K562 (cell line): ENCODE measurements at regions not wholly inside any gene's neighbourhood (a gene's known extent, or its start where the extent isn't known, plus 50 kb on each side); places are given as distances from the start of the nearest gene placed in this dataset.

Source experiments
- ATAC-seq: fragments of 200-7000 bp; cut with Tn5 transposase; 3 replicates; pipeline ENCODE4 v1.9.1; 2020; ENCODE audit warnings: moderate library complexity
- BruUV-seq: library from RNA; stranded (reverse); fragments of 400-500 nt; replicated peaks from 2 replicates; lab custom pipeline; 2021; lab: Mats Ljungman, UMichigan
- CTCF ChIA-PET: fragments of 300-600 bp; formaldehyde crosslinking; extraction: SDS; loops from one replicate; lab custom pipeline; 2021; ENCODE audit warnings: low intra/inter-chr PET ratio; lab: Yijun Ruan, JAX
- POLR2A ChIA-PET: fragments of 300-600, 350-650 bp; sonication (Branson Sonifier 250); formaldehyde crosslinking; extraction: SDS; loops from one replicate; lab custom pipeline; 2021; ENCODE audit warnings: antibody characterized with exemption, inconsistent platforms; lab: Yijun Ruan, JAX
- DNase-seq, 4 experiments: peaks; one replicate each; pipeline versions ENCODE4 v3.0.0 to v3.0.0-alpha.2; 2011 to 2018; ENCODE audit warnings: low spot score in 3 of 4, mixed read lengths in 3 of 4; ENCODE audit errors: extremely low read depth in 1 of 4
- FAIRE-seq: peaks from 2 replicates; lab custom pipeline; 2011; peaks lifted over from hg19 to GRCh38; lab: Jason Lieb, UNC
- H2AFZ ChIP-seq: 2 replicates; pipeline ENCODE4 v1.6.0; 2011; ENCODE audit warnings: low read depth, low read length, control low read depth, inconsistent platforms
- H3K27ac ChIP-seq: fragments of 200-600 bp; 3 replicates; pipeline ENCODE4 v1.8.0; 2011; ENCODE audit warnings: low read depth, mild to moderate bottlenecking, control low read depth, inconsistent platforms, low read length, moderate library complexity, mixed read lengths; ENCODE audit errors: extremely low read depth
- H3K27me3 ChIP-seq, 2 experiments: fragments of 300-600 bp in 1 of 2; 2 replicates in 1 of 2; 3 replicates in 1 of 2; pipeline versions ENCODE4 v1.6.0 to v1.8.0; 2011; ENCODE audit warnings: inconsistent platforms in 2 of 2, low read length in 2 of 2, mild to moderate bottlenecking in 1 of 2, mixed read lengths in 1 of 2, moderate library complexity in 1 of 2; ENCODE audit not compliant: control insufficient read depth in 2 of 2, insufficient read depth in 2 of 2
- H3K36me3 ChIP-seq: fragments of 300-600 bp; 3 replicates; pipeline ENCODE4 v1.8.0; 2011; ENCODE audit warnings: mild to moderate bottlenecking, low read length, inconsistent platforms; ENCODE audit not compliant: control insufficient read depth, insufficient read depth
- H3K4me1 ChIP-seq, 2 experiments: fragments of 200-600 bp in 1 of 2; replicated peaks in 1 of 2; 2 replicates in 1 of 2; 3 replicates in 1 of 2; pipeline versions ENCODE4 v1.5.1 to v1.8.0; 2011; ENCODE audit warnings: inconsistent platforms in 2 of 2, low read length in 2 of 2, mild to moderate bottlenecking in 1 of 2, mixed read lengths in 1 of 2, moderate library complexity in 1 of 2; ENCODE audit not compliant: control insufficient read depth in 2 of 2, insufficient read depth in 2 of 2
- H3K4me2 ChIP-seq: 2 replicates; pipeline ENCODE4 v1.6.1; 2011; ENCODE audit warnings: low read length, control low read depth, inconsistent platforms, mixed read lengths; ENCODE audit not compliant: insufficient read depth
- H3K4me3 ChIP-seq: fragments of 200-600 bp; sonication (generic), shearing (Covaris generic); 2 replicates; pipeline ENCODE4 v1.5.1; 2016; ENCODE audit warnings: control low read depth, inconsistent platforms
- H3K79me2 ChIP-seq: fragments of 200-600 bp; 3 replicates; pipeline ENCODE4 v1.8.0; 2011; ENCODE audit warnings: low read length, inconsistent platforms; ENCODE audit not compliant: control insufficient read depth, insufficient read depth
- H3K9ac ChIP-seq, 2 experiments: 2 replicates each; pipeline versions ENCODE4 v1.6.0 to v1.6.1; 2011; ENCODE audit warnings: low read depth in 2 of 2, low read length in 2 of 2, control low read depth in 1 of 2, inconsistent platforms in 1 of 2, mild to moderate bottlenecking in 1 of 2, mixed read lengths in 1 of 2; ENCODE audit not compliant: insufficient read depth in 1 of 2
- H3K9me1 ChIP-seq: one replicate; pipeline ENCODE4 v1.6.0; 2011; ENCODE audit warnings: inconsistent platforms, mild to moderate bottlenecking, low read length, moderate library complexity; ENCODE audit not compliant: control insufficient read depth, insufficient read depth
- H3K9me3 ChIP-seq: replicated peaks from 2 replicates; pipeline ENCODE4 v1.5.1; 2011; ENCODE audit warnings: low read depth, low read length, inconsistent platforms; ENCODE audit not compliant: control insufficient read depth, insufficient read depth
- H4K20me1 ChIP-seq: replicated peaks from 2 replicates; pipeline ENCODE4 v1.6.1; 2011; ENCODE audit warnings: low read length, inconsistent platforms, mixed read lengths; ENCODE audit not compliant: control insufficient read depth, insufficient read depth
- CBFB ChIP-seq: sonication (generic); formaldehyde crosslinking; IDR thresholded peaks from 2 replicates; pipeline ENCODE4 v1.4.0; 2020; ENCODE audit warnings: mild to moderate bottlenecking, missing genetic modification reagents
- GABPB2 ChIP-seq: fragments of 250-450 bp; sonication (Bioruptor Pico); conservative IDR thresholded peaks from 2 replicates; pipeline ENCODE4 v1.5.1; 2021; ENCODE audit warnings: mild to moderate bottlenecking
- GTF2A2 ChIP-seq: IDR thresholded peaks from 2 replicates; pipeline ENCODE4 v1.6.1; 2016; ENCODE audit warnings: mild to moderate bottlenecking, missing genetic modification characterization, missing compliant biosample characterization
- HDAC2 ChIP-seq: fragments of 450-650 bp; IDR thresholded peaks from 2 replicates; pipeline ENCODE4 v1.6.1; 2016; ENCODE audit warnings: mild to moderate bottlenecking
- POLR2H ChIP-seq: IDR thresholded peaks from 2 replicates; pipeline ENCODE4 v1.6.1; 2016; ENCODE audit warnings: missing genetic modification characterization, low read depth, mild to moderate bottlenecking, control low read depth, missing compliant biosample characterization, moderate library complexity
- RBFOX2 ChIP-seq: fragments of 200-400 bp; formaldehyde crosslinking; IDR thresholded peaks from 2 replicates; pipeline ENCODE4 v1.6.1; 2017; ENCODE audit warnings: low read depth, mild to moderate bottlenecking, low read length, moderate library complexity
- TAL1 ChIP-seq: fragments of 450-650 bp; IDR thresholded peaks from 2 replicates; pipeline ENCODE4 v1.6.1; 2016; ENCODE audit warnings: mild to moderate bottlenecking
- ZNF445 ChIP-seq: fragments of 250-450 bp; sonication (Bioruptor Pico); IDR thresholded peaks from 2 replicates; pipeline ENCODE4 v1.4.0; 2020; ENCODE audit warnings: low read depth, mild to moderate bottlenecking, moderate library complexity
- WGBS: fragments of 100-300 bp; shearing (Covaris generic); methylation state at CpG from one replicate; pipeline ENCODE4 v1.1.6; 2016; ENCODE audit warnings: low coverage, mixed read lengths; ENCODE audit not compliant: insufficient coverage; ENCODE audit errors: missing lambda C conversion rate; 5-methylcytosine and 5-hydroxymethylcytosine counted together
- in situ Hi-C: fragments of 300-500 bp; cut with MboI; formaldehyde crosslinking; loops from 4 replicates; pipeline ENCODE4 v1.15.0; 2018; ENCODE audit warnings: inconsistent platforms, mixed read lengths
- intact Hi-C: fragments of 100-400 bp; cut with micrococcal nuclease; formaldehyde crosslinking; loops from 2 replicates; pipeline ENCODE4 v1.14.2; 2022
- TF ChIP-seq, protein P1 (sequence below): fragments of 450-650 bp; IDR thresholded peaks from 2 replicates; pipeline ENCODE4 v1.6.1; 2017; ENCODE audit warnings: antibody characterized with exemption
- TF ChIP-seq, protein P2 (sequence below): fragments of 450-650 bp; IDR thresholded peaks from 2 replicates; pipeline ENCODE4 v1.6.1; 2014; ENCODE audit warnings: low read depth, mild to moderate bottlenecking, moderate library complexity, borderline replicate concordance
- TF ChIP-seq, protein P3 (sequence below): fragments of 450-650 bp; formaldehyde crosslinking; IDR thresholded peaks from 2 replicates; pipeline ENCODE4 v1.4.0; 2022; ENCODE audit warnings: mild to moderate bottlenecking, moderate library complexity
- TF ChIP-seq, protein P4 (sequence below), 2 experiments: fragments of 250-450 bp in 1 of 2; fragments of 450-650 bp in 1 of 2; sonication (Bioruptor Pico) in 1 of 2; IDR thresholded peaks; 2 replicates each; pipeline versions ENCODE4 v1.6.1 to v1.8.0; 2016 to 2021; ENCODE audit warnings: mild to moderate bottlenecking in 2 of 2, moderate library complexity in 2 of 2, missing compliant biosample characterization in 1 of 2, missing genetic modification characterization in 1 of 2

DNA sequence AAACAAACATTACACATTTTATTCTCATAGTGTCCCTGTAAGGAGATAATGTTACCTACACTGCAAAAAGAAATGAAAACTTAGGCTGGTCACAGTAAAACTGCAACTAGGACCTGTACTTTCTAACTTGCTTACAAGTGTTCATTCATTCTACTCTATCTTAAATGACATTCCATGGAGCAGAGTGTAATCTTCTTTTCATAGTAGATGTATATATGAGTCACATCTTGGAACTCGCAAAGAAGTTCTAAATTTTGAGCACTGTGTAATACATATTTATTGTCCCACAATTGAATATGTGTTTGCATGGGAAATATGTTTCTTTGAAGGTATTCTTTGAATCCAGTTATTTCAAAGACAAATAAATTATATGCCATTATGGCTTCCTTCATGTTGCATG is 1258.5 kb upstream of the ADGRL2 start:
- BruUV-seq = no TSS peak
- no peaks in the 10 kb centered on the region for H3K9me1 ChIP-seq
- H3K36me3 ChIP-seq = no peaks in the 10 kb centered on the region
- no peak overlapping the region for H3K4me2 ChIP-seq
- H3K27me3 ChIP-seq = no peaks in the 10 kb centered on the region
- H3K9me3 ChIP-seq = no peaks in the 10 kb centered on the region; the same call in 1 of the 2 replicates
- no peak overlapping the region for H2AFZ ChIP-seq
- ChIA-PET CTCF (no interaction called here), POLR2A (no interaction called here)
- H3K4me3 ChIP-seq = no peak overlapping the region
- in situ Hi-C loops = no loop called here
- ATAC-seq (no peak), DNase-seq (no peak), FAIRE-seq (no peak)
- no peaks in the 10 kb centered on the region for H4K20me1 ChIP-seq
- intact Hi-C loops = no loop called here
- no peak overlapping the region for H3K9ac ChIP-seq
- TF ChIP-seq, protein P1, sequence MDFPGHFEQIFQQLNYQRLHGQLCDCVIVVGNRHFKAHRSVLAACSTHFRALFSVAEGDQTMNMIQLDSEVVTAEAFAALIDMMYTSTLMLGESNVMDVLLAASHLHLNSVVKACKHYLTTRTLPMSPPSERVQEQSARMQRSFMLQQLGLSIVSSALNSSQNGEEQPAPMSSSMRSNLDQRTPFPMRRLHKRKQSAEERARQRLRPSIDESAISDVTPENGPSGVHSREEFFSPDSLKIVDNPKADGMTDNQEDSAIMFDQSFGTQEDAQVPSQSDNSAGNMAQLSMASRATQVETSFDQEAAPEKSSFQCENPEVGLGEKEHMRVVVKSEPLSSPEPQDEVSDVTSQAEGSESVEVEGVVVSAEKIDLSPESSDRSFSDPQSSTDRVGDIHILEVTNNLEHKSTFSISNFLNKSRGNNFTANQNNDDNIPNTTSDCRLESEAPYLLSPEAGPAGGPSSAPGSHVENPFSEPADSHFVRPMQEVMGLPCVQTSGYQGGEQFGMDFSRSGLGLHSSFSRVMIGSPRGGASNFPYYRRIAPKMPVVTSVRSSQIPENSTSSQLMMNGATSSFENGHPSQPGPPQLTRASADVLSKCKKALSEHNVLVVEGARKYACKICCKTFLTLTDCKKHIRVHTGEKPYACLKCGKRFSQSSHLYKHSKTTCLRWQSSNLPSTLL = no peak
- no peak for TF ChIP-seq TAL1
- TF ChIP-seq, protein P2, sequence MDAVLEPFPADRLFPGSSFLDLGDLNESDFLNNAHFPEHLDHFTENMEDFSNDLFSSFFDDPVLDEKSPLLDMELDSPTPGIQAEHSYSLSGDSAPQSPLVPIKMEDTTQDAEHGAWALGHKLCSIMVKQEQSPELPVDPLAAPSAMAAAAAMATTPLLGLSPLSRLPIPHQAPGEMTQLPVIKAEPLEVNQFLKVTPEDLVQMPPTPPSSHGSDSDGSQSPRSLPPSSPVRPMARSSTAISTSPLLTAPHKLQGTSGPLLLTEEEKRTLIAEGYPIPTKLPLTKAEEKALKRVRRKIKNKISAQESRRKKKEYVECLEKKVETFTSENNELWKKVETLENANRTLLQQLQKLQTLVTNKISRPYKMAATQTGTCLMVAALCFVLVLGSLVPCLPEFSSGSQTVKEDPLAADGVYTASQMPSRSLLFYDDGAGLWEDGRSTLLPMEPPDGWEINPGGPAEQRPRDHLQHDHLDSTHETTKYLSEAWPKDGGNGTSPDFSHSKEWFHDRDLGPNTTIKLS = no peak
- TF ChIP-seq, protein P3, sequence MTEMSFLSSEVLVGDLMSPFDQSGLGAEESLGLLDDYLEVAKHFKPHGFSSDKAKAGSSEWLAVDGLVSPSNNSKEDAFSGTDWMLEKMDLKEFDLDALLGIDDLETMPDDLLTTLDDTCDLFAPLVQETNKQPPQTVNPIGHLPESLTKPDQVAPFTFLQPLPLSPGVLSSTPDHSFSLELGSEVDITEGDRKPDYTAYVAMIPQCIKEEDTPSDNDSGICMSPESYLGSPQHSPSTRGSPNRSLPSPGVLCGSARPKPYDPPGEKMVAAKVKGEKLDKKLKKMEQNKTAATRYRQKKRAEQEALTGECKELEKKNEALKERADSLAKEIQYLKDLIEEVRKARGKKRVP (CRISPR knock-in tag) = no peak
- no peak for TF ChIP-seq POLR2H (tag)
- TF ChIP-seq ZNF445 (CRISPR knock-in tag) = no peak
- no peak for TF ChIP-seq RBFOX2
- TF ChIP-seq GTF2A2 (tag) = no peak
- TF ChIP-seq CBFB (CRISPR knock-in tag) = no peak
- no peak for TF ChIP-seq HDAC2
- TF ChIP-seq GABPB2 (CRISPR knock-in tag) = no peak
- TF ChIP-seq, protein P4, sequence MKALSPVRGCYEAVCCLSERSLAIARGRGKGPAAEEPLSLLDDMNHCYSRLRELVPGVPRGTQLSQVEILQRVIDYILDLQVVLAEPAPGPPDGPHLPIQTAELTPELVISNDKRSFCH (CRISPR knock-in tag; IDR thresholded peaks at IDR 0.05) = no peak
- TF ChIP-seq, protein P4 (tag; IDR thresholded peaks at IDR 0.05) = no peak
- H3K4me1 ChIP-seq = no peaks in the 10 kb centered on the region
- WGBS = 0% methylated on average over 1 of the region's 1 CpG
- H3K79me2 ChIP-seq = no peaks in the 10 kb centered on the region
- no peak overlapping the region for H3K27ac ChIP-seq
